ENCODE measurements at regions not wholly inside any gene's neighbourhood (a gene's known extent, or its start where the extent isn't known, plus 50 kb on each side); places are given as distances from the start of the nearest gene placed in this dataset.

- TF ChIP-seq MEF2A (IDR thresholded peaks at IDR 0.05; ENCODE audit: borderline replicate concordance, low read depth) (no peak), RXRA (IDR thresholded peaks at IDR 0.05; ENCODE audit: borderline replicate concordance, low read depth) (no peak), TEAD4 (IDR thresholded peaks at IDR 0.05; ENCODE audit: borderline replicate concordance, insufficient read depth) (no peak), USF2 (IDR thresholded peaks at IDR 0.05; ENCODE audit: borderline replicate concordance, low read depth, low read length) (no peak), RAD21 (IDR thresholded peaks at IDR 0.05; ENCODE audit: low read length) (no peak), ELF1 (IDR thresholded peaks at IDR 0.05) (no peak), PBX3 (IDR thresholded peaks at IDR 0.05) (no peak), SMC3 (IDR thresholded peaks at IDR 0.05; ENCODE audit: low read depth, low read length) (no peak), EP300 (IDR thresholded peaks at IDR 0.05; ENCODE audit: borderline replicate concordance in 1 of 2, low read depth in 1 of 2, low read length in 1 of 2) (no peak), RCOR1 (IDR thresholded peaks at IDR 0.05; ENCODE audit: low read length) (no peak), CHD2 (IDR thresholded peaks at IDR 0.05; ENCODE audit: low read length, partially characterized antibody) (no peak), POLR2AphosphoS5 (IDR thresholded peaks at IDR 0.05; ENCODE audit: low read depth, low read length) (no peak), YY1 (IDR thresholded peaks at IDR 0.05; ENCODE audit: low read depth) (no peak), CTCF (IDR thresholded peaks at IDR 0.05) (no peak)
- Histone ChIP-seq H3F3A (replicated peaks; ENCODE audit: insufficient read depth) (no peaks in the 10 kb centered on the region), H3K4me1 (ENCODE audit: control insufficient read depth in 1 of 2, insufficient read depth in 2 of 2, low read depth in 1 of 2, low read length in 1 of 2) (no peaks in the 10 kb centered on the region), H3K27me3 (ENCODE audit: insufficient read depth) (no peaks in the 10 kb centered on the region), H3K9ac (no peak overlapping the region), H3K36me3 (replicated peaks in 1 of 2; ENCODE audit: control insufficient read depth in 1 of 2, insufficient read depth in 2 of 2, low read length in 1 of 2) (no peaks in the 10 kb centered on the region), H3K4me2 (no peak overlapping the region), H4K20me1 (ENCODE audit: insufficient read depth) (no peaks in the 10 kb centered on the region), H3K4me3 (ENCODE audit: low read depth in 2 of 2, low read length in 1 of 2) (no peak overlapping the region), H3K9me2 (no peaks in the 10 kb centered on the region), H3K79me2 (ENCODE audit: insufficient read depth) (no peaks in the 10 kb centered on the region), H3K9me3 (no peaks in the 10 kb centered on the region), H3K27ac (ENCODE audit: low read depth in 2 of 2, low read length in 1 of 2) (no peak overlapping the region), H2AFZ (ENCODE audit: low read depth) (no peak overlapping the region)
- ChIA-PET CTCF (interaction anchor here (1.1 kb wide), 1 partner anchor 11 kb away, joined by 3 read pairs; no protein-coding TSS in a partner anchor), POLR2A (no interaction called here)
- no peak for DNase-seq
Measured at GRCh38 chr12:92495108-92495507, 207.7 kb upstream of the PLEKHG7 start.

GRCh38 chr12:92493816-92494215 lies 209.0 kb upstream of the PLEKHG7 start:
- ChIA-PET POLR2A (no interaction called here), CTCF (interaction anchor here (0.7 to 1.8 kb wide), 2 partner anchors 11 to 14 kb away, joined by 3 to 4 read pairs; no protein-coding TSS in a partner anchor)
- Histone ChIP-seq H3K79me2 (ENCODE audit: insufficient read depth) (no peaks in the 10 kb centered on the region), H3K4me1 (ENCODE audit: control insufficient read depth in 1 of 2, insufficient read depth in 2 of 2, low read depth in 1 of 2, low read length in 1 of 2) (no peaks in the 10 kb centered on the region), H3K9me3 (no peaks in the 10 kb centered on the region), H3K27me3 (ENCODE audit: insufficient read depth) (no peaks in the 10 kb centered on the region), H4K20me1 (ENCODE audit: insufficient read depth) (no peaks in the 10 kb centered on the region), H3K4me3 (ENCODE audit: low read depth in 2 of 2, low read length in 1 of 2) (no peak overlapping the region), H3K27ac (ENCODE audit: low read depth in 2 of 2, low read length in 1 of 2) (no peak overlapping the region), H2AFZ (ENCODE audit: low read depth) (no peak overlapping the region), H3K9ac (no peak overlapping the region), H3F3A (replicated peaks; ENCODE audit: insufficient read depth) (no peaks in the 10 kb centered on the region), H3K4me2 (no peak overlapping the region), H3K9me2 (no peaks in the 10 kb centered on the region), H3K36me3 (replicated peaks in 1 of 2; ENCODE audit: control insufficient read depth in 1 of 2, insufficient read depth in 2 of 2, low read length in 1 of 2) (no peaks in the 10 kb centered on the region)
- DNase-seq, result no peak
- TF ChIP-seq CTCF (IDR thresholded peaks at IDR 0.05) (no peak), MXI1 (IDR thresholded peaks at IDR 0.05; ENCODE audit: low read depth, low read length) (no peak), CHD2 (IDR thresholded peaks at IDR 0.05; ENCODE audit: low read length, partially characterized antibody) (no peak), EP300 (IDR thresholded peaks at IDR 0.05; ENCODE audit: borderline replicate concordance in 1 of 2, low read depth in 1 of 2, low read length in 1 of 2) (no peak), RAD21 (IDR thresholded peaks at IDR 0.05; ENCODE audit: low read length) (no peak), RFX5 (IDR thresholded peaks at IDR 0.05; ENCODE audit: low read length) (no peak), TCF12 (IDR thresholded peaks at IDR 0.05) (no peak), RXRA (IDR thresholded peaks at IDR 0.05; ENCODE audit: borderline replicate concordance, low read depth) (no peak), SMC3 (IDR thresholded peaks at IDR 0.05; ENCODE audit: low read depth, low read length) (no peak), EZH2phosphoT487 (IDR thresholded peaks at IDR 0.05; ENCODE audit: borderline replicate concordance, low read depth) (no peak), MEF2A (IDR thresholded peaks at IDR 0.05; ENCODE audit: borderline replicate concordance, low read depth) (no peak), FOSL2 (IDR thresholded peaks at IDR 0.05; ENCODE audit: borderline replicate concordance, low read depth) (no peak), SIN3A (IDR thresholded peaks at IDR 0.05; ENCODE audit: borderline replicate concordance, low read depth, low read length) (no peak), MAX (IDR thresholded peaks at IDR 0.05; ENCODE audit: low read depth) (no peak), FOXM1 (IDR thresholded peaks at IDR 0.05; ENCODE audit: low read depth) (no peak)
